Activated CD8-positive, alpha-beta memory T cell treated with anti-CD3 and anti-CD28 coated beads, Interleukin-2, amount 50 U/mL, for 24 hours (primary cell): ENCODE measurements at regions not wholly inside any gene's neighbourhood (a gene's known extent, or its start where the extent isn't known, plus 50 kb on each side); places are given as distances from the start of the nearest gene placed in this dataset.
"Not testable (repeated sequence)": the region's sequence is repeated elsewhere in the genome, so short reads cannot be mapped to it uniquely, and the experiment has no call there.

Experiments used
- DNase-seq: peaks from one replicate; pipeline ENCODE4 v3.0.0-alpha.2; 2020; ENCODE audit errors: extremely low read depth

- no peak for DNase-seq
Observed at GRCh38 chr1:234902774-234903547, 225.7 kb downstream of the TOMM20 start.

GRCh38 chr1:234901491-234902049 is 227.1 kb downstream of the TOMM20 start:
- DNase-seq, result no peak

GRCh38 chr1:234900595-234900994 is 228.0 kb downstream of the TOMM20 start:
- no peak for DNase-seq

GRCh38 chr1:234899730-234900072 is 228.9 kb downstream of the TOMM20 start:
- DNase-seq, result no peak

GRCh38 chr1:234899041-234899729 is 229.5 kb downstream of the TOMM20 start:
- no peak for DNase-seq

- no peak for DNase-seq
Observed at GRCh38 chr1:234898455-234899033, 230.1 kb downstream of the TOMM20 start.

GRCh38 chr1:234897754-234898454 is 230.7 kb downstream of the TOMM20 start:
- no peak for DNase-seq

GRCh38 chr1:234897390-234897749 is 231.3 kb downstream of the TOMM20 start:
- no peak for DNase-seq

GRCh38 chr1:234896477-234897389 is 231.9 kb downstream of the TOMM20 start:
- DNase-seq, result no peak

GRCh38 chr1:234893725-234894630 is 234.7 kb downstream of the TOMM20 start:
- DNase-seq, result no peak

GRCh38 chr1:234893359-234893724 is 235.3 kb downstream of the TOMM20 start:
- DNase-seq, result no peak

GRCh38 chr1:234892642-234893041 is 236.0 kb downstream of the TOMM20 start:
- no peak for DNase-seq

GRCh38 chr1:234891427-234891826 is 237.2 kb downstream of the TOMM20 start:
- no peak for DNase-seq

GRCh38 chr1:234889643-234890042 is 239.0 kb downstream of the TOMM20 start:
- no peak for DNase-seq

GRCh38 chr1:234888247-234888646 is 240.4 kb downstream of the TOMM20 start:
- DNase-seq, result not testable (repeated sequence)

GRCh38 chr1:234887016-234887900 is 241.4 kb downstream of the TOMM20 start:
- no peak for DNase-seq

GRCh38 chr1:234886081-234886984 is 242.3 kb downstream of the TOMM20 start:
- DNase-seq, result no peak

- DNase-seq, result no peak
Observed at GRCh38 chr1:234885601-234886000, 243.0 kb downstream of the TOMM20 start.
